ENCODE measurements at regions not wholly inside any gene's neighbourhood (a gene's known extent, or its start where the extent isn't known, plus 50 kb on each side); places are given as distances from the start of the nearest gene placed in this dataset.

DNA sequence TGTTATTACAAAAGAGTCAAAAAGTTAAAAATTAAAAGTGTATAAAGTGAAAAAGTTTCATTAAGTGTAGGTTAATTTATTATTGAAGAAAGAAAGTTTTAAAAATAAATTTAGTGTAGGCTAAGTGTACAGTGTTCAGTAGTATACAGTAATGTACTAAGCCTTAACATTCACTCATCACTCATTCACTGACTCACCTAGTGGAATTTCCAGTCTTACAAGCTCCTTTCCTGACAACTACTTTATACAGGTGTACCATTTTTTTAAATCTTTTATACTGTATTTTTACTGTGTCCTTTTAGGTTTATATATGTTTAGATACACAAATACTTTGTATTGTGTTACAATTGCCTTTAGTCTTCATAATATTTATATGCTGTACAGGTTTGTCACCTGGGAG, 530.2 kb upstream of the FAM174A start:
- Histone ChIP-seq H3K36me3 (no peaks in the 10 kb centered on the region), H3K4me1 (no peaks in the 10 kb centered on the region), H3K27me3 (no peaks in the 10 kb centered on the region), H3K9me3 (no peaks in the 10 kb centered on the region), H3K27ac (no peak overlapping the region), H3K4me3 (no peak overlapping the region)
- no peak for DNase-seq (ENCODE audit: low spot score in 2 of 2)
- TF ChIP-seq, protein P1, sequence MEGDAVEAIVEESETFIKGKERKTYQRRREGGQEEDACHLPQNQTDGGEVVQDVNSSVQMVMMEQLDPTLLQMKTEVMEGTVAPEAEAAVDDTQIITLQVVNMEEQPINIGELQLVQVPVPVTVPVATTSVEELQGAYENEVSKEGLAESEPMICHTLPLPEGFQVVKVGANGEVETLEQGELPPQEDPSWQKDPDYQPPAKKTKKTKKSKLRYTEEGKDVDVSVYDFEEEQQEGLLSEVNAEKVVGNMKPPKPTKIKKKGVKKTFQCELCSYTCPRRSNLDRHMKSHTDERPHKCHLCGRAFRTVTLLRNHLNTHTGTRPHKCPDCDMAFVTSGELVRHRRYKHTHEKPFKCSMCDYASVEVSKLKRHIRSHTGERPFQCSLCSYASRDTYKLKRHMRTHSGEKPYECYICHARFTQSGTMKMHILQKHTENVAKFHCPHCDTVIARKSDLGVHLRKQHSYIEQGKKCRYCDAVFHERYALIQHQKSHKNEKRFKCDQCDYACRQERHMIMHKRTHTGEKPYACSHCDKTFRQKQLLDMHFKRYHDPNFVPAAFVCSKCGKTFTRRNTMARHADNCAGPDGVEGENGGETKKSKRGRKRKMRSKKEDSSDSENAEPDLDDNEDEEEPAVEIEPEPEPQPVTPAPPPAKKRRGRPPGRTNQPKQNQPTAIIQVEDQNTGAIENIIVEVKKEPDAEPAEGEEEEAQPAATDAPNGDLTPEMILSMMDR (IDR thresholded peaks at IDR 0.05) = no peak
- TF ChIP-seq POLR2AphosphoS5 (IDR thresholded peaks at IDR 0.05) (no peak), POLR2A (IDR thresholded peaks at IDR 0.05) (no peak)
- intact Hi-C loops (cut with DNase I; ENCODE audit: low total_unique reads) = no loop called here

DNA sequence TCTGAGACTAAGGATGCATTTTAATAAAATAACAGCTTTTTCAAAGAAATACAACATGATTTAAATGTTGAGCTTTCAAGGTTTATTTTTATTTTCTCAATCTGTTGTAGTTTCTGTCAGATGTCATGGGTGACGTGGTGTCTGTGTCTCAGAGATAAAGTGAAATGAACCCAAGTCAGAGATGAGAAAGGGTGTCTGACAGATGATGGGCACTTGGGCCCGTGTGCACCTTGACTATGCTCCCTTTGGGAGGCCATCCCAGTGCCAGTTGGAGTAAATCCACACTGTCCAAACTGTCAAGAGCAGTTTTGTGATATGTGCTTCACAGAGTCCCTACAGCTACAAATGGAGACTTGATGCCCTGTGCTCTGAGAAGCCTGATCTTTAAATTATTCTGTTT, 536.9 kb upstream of the FAM174A start:
- TF ChIP-seq POLR2A (IDR thresholded peaks at IDR 0.05) = no peak
- no peak for TF ChIP-seq POLR2AphosphoS5 (IDR thresholded peaks at IDR 0.05)
- TF ChIP-seq, protein P1 (IDR thresholded peaks at IDR 0.05) = no peak
- Histone ChIP-seq H3K27ac (no peak overlapping the region), H3K4me3 (no peak overlapping the region), H3K27me3 (no peaks in the 10 kb centered on the region), H3K4me1 (no peaks in the 10 kb centered on the region), H3K36me3 (no peaks in the 10 kb centered on the region), H3K9me3 (no peaks in the 10 kb centered on the region)
- DNase-seq (ENCODE audit: low spot score in 2 of 2) = no peak
- intact Hi-C loops (cut with DNase I; ENCODE audit: low total_unique reads) = loop anchor here (5.0 kb wide), 1 partner anchor 284 kb away; no protein-coding TSS in a partner anchor

DNA sequence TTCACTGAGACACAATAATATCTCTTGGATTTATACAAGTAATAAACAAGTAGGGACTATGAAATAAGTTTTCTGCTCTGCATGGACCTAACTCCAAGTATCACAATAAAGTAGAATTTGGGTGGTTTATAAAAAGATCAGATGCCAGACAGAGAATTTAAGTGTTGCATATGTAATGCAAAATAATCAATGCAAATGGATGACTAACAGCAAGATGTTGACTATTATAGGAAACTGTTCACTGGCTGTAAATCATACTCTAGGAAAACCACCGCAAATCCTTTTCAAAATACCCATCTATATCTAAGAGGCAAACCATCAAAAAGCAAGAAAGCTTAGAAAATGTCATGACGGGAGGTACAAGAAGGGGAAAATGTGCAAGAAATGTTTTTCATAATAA, 539.8 kb upstream of the FAM174A start:
- TF ChIP-seq, protein P1 (IDR thresholded peaks at IDR 0.05) = no peak
- TF ChIP-seq POLR2A (IDR thresholded peaks at IDR 0.05) = no peak
- TF ChIP-seq POLR2AphosphoS5 (IDR thresholded peaks at IDR 0.05) = no peak
- H3K4me3 ChIP-seq = no peak overlapping the region
- DNase-seq (ENCODE audit: low spot score in 2 of 2) = no peak
- no peaks in the 10 kb centered on the region for H3K9me3 ChIP-seq
- no peak overlapping the region for H3K27ac ChIP-seq
- no peaks in the 10 kb centered on the region for H3K27me3 ChIP-seq
- H3K4me1 ChIP-seq = no peaks in the 10 kb centered on the region
- intact Hi-C loops (cut with DNase I; ENCODE audit: low total_unique reads) = loop anchor here (5.0 kb wide), 1 partner anchor 287 kb away; no protein-coding TSS in a partner anchor
- H3K36me3 ChIP-seq = no peaks in the 10 kb centered on the region

DNA sequence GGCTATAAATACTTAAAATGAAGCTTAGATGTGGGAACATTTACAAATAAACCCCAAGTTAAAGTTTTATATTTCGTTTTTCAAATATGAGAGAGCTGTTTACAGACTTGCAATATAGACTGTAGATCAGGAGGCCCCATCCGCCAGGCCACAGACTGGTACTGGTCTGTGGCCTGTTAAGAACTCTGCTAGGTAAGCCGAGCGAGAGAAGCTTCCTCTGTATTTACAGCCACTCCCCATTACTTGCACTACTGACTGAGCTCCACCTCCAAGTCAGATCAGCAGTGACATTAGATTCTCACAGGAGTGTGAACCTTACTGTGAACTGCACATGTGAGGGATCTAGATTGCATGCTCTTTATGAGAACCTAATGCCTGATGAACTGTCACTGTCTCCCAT, 561.4 kb upstream of the FAM174A start:
- Histone ChIP-seq H3K27me3 (no peaks in the 10 kb centered on the region), H3K4me1 (no peaks in the 10 kb centered on the region), H3K27ac (no peak overlapping the region), H3K36me3 (no peaks in the 10 kb centered on the region), H3K4me3 (no peak overlapping the region), H3K9me3 (no peaks in the 10 kb centered on the region)
- no peak for DNase-seq (ENCODE audit: low spot score in 2 of 2)
- intact Hi-C loops (cut with DNase I; ENCODE audit: low total_unique reads) = no loop called here
- no peak for TF ChIP-seq POLR2A (IDR thresholded peaks at IDR 0.05)
- TF ChIP-seq, protein P1 (IDR thresholded peaks at IDR 0.05) = no peak
- TF ChIP-seq POLR2AphosphoS5 (IDR thresholded peaks at IDR 0.05) = no peak

DNA sequence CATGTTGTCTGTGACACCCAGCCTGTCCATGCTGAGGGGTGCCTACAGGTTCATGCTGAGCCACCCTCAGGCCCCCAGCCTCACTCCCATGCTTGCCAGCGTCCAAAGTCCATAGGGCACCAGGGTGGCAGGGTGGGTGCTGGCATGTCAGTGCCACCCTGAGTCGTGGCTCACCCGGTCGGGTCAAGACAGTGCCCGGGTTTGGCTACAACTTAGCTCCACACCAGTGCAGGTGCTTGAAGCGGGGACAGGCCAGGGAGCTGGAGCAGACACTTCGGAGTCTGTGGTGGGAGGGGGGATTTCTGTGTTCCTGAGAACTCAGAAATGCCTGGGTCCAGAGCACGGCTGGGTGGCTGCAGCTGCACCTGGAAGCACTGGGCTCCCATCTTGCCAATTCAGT, 579.2 kb upstream of the FAM174A start:
- TF ChIP-seq POLR2A (IDR thresholded peaks at IDR 0.05) = no peak
- TF ChIP-seq, protein P1 (IDR thresholded peaks at IDR 0.05) = no peak
- TF ChIP-seq POLR2AphosphoS5 (IDR thresholded peaks at IDR 0.05) = no peak

More for the DNA sequence above, 579.2 kb upstream of the FAM174A start:
- no peak overlapping the region for H3K27ac ChIP-seq
- H3K36me3 ChIP-seq = no peaks in the 10 kb centered on the region
- H3K4me3 ChIP-seq = no peak overlapping the region
- DNase-seq (ENCODE audit: low spot score in 2 of 2) = no peak
- no peaks in the 10 kb centered on the region for H3K9me3 ChIP-seq
- intact Hi-C loops (cut with DNase I; ENCODE audit: low total_unique reads) = no loop called here
- no peaks in the 10 kb centered on the region for H3K27me3 ChIP-seq
- H3K4me1 ChIP-seq = no peaks in the 10 kb centered on the region
